PC-3 (cell line): ENCODE measurements at regions not wholly inside any gene's neighbourhood (a gene's known extent, or its start where the extent isn't known, plus 50 kb on each side); places are given as distances from the start of the nearest gene placed in this dataset.

Source experiments
- ATAC-seq: fragments of 200-7000 bp; cut with Tn5 transposase; 2 replicates; pipeline ENCODE4 v1.9.1; 2020; ENCODE audit warnings: mild to moderate bottlenecking, moderate library complexity
- BruUV-seq: library from RNA; stranded (reverse); fragments of 400-500 nt; replicated peaks from 2 replicates; lab custom pipeline; 2021; lab: Mats Ljungman, UMichigan
- CTCF ChIA-PET: fragments of 300-600 bp; sonication (Branson Sonifier 250); formaldehyde crosslinking; loops from one replicate; lab custom pipeline; 2022; ENCODE audit warnings: antibody characterized with exemption; lab: Charles Lee
- POLR2A ChIA-PET: fragments of 300-600 bp; sonication (Branson Sonifier 250); formaldehyde crosslinking; loops from one replicate; lab custom pipeline; 2022; ENCODE audit warnings: antibody characterized with exemption; ENCODE audit not compliant: unreplicated experiment; lab: Charles Lee
- DNase-seq: peaks from one replicate; pipeline ENCODE4 v3.0.0-alpha.2; 2015
- H2AFZ ChIP-seq: fragments of 300-600 bp; sonication (generic); 2 replicates; pipeline ENCODE4 v1.6.0; 2016; ENCODE audit warnings: antibody characterized with exemption, low read length
- H3F3A ChIP-seq: fragments of 300-600 bp; sonication (generic); one replicate; pipeline ENCODE4 v1.6.0; 2017; ENCODE audit warnings: antibody characterized with exemption, low read length, control low read depth, mild to moderate bottlenecking; ENCODE audit not compliant: unreplicated experiment
- H3K27ac ChIP-seq: fragments of 300-600 bp; sonication (generic); 2 replicates; pipeline ENCODE4 v1.5.1; 2016; ENCODE audit warnings: mild to moderate bottlenecking, low read length
- H3K27me3 ChIP-seq: fragments of 300-600 bp; sonication (generic); 2 replicates; pipeline ENCODE4 v1.6.1; 2016; ENCODE audit warnings: low read length, mixed read lengths
- H3K36me3 ChIP-seq: fragments of 300-600 bp; sonication (generic); 2 replicates; pipeline ENCODE4 v1.6.1; 2016; ENCODE audit warnings: low read depth, mixed run types, low read length, mixed read lengths
- H3K4me1 ChIP-seq: fragments of 300-600 bp; sonication (generic); 2 replicates; pipeline ENCODE4 v1.5.1; 2016; ENCODE audit warnings: low read length; ENCODE audit not compliant: insufficient read depth
- H3K4me2 ChIP-seq: fragments of 300-600 bp; sonication (generic); 2 replicates; pipeline ENCODE4 v1.6.0; 2016; ENCODE audit warnings: low read length
- H3K4me3 ChIP-seq: fragments of 300-600 bp; sonication (generic); 2 replicates; pipeline ENCODE4 v1.5.1; 2016; ENCODE audit warnings: mild to moderate bottlenecking, low read length, mixed read lengths
- H3K79me2 ChIP-seq: fragments of 300-600 bp; sonication (generic); 2 replicates; pipeline ENCODE4 v1.6.1; 2017; ENCODE audit warnings: low read length, mixed read lengths
- H3K9ac ChIP-seq: fragments of 300-600 bp; sonication (generic); 2 replicates; pipeline ENCODE4 v1.6.0; 2016; ENCODE audit warnings: mild to moderate bottlenecking, low read length
- H3K9me2 ChIP-seq: fragments of 300-600 bp; sonication (generic); replicated peaks from 2 replicates; pipeline ENCODE4 v1.6.1; 2016; ENCODE audit warnings: mixed run types, low read length, mixed read lengths
- H3K9me3 ChIP-seq: fragments of 300-600 bp; sonication (generic); 2 replicates; pipeline ENCODE4 v1.6.1; 2016; ENCODE audit warnings: low read length, mixed read lengths
- H4K20me1 ChIP-seq: fragments of 300-600 bp; sonication (generic); 2 replicates; pipeline ENCODE4 v1.6.1; 2016; ENCODE audit warnings: low read length, mixed read lengths
- CTCF ChIP-seq: fragments of 300-600 bp; sonication (generic); conservative IDR thresholded peaks from 2 replicates; pipeline ENCODE4 v1.5.1; 2017; ENCODE audit warnings: antibody characterized with exemption, low read depth, mild to moderate bottlenecking, low read length
- EZH2 ChIP-seq: fragments of 300-600 bp; sonication (generic); IDR thresholded peaks from one replicate; pipeline ENCODE4 v1.6.1; 2017; ENCODE audit warnings: antibody characterized with exemption, mild to moderate bottlenecking, low read length; ENCODE audit not compliant: unreplicated experiment
- EZH2phosphoT487 ChIP-seq: fragments of 300-600 bp; sonication (generic); IDR thresholded peaks from 2 replicates; pipeline ENCODE4 v1.6.1; 2018; ENCODE audit warnings: mild to moderate bottlenecking, antibody characterized with exemption, low read length, borderline replicate concordance
- intact Hi-C: fragments of 100-400 bp; cut with micrococcal nuclease; formaldehyde crosslinking; loops from 2 replicates; pipeline ENCODE4 v1.9.0; 2023

GRCh38 chr10:92757066-92757710 is 67.4 kb downstream of the HHEX start:
- no peaks in the 10 kb centered on the region for H3K9me2 ChIP-seq
- ChIA-PET CTCF (no interaction called here), POLR2A (interaction anchor here (0.5 to 1.0 kb wide), 4 partner anchors 26 to 67 kb away, joined by 3 to 4 read pairs (median 3); no protein-coding TSS in a partner anchor)
- no peak overlapping the region for H3K4me2 ChIP-seq
- H3K79me2 ChIP-seq = no peaks in the 10 kb centered on the region
- no peak overlapping the region for H3K4me3 ChIP-seq
- DNase-seq (peak; percentile 55), ATAC-seq (peak; percentile 75)
- H2AFZ ChIP-seq = no peak overlapping the region; the same call in 1 of the 2 replicates
- H3K9ac ChIP-seq = no peak overlapping the region
- no peaks in the 10 kb centered on the region for H4K20me1 ChIP-seq
- H3K27me3 ChIP-seq = no peaks in the 10 kb centered on the region
- intact Hi-C loops = no loop called here
- BruUV-seq = no TSS peak
- H3K9me3 ChIP-seq = no peaks in the 10 kb centered on the region
- no peaks in the 10 kb centered on the region for H3F3A ChIP-seq
- no peak for TF ChIP-seq EZH2
- no peak for TF ChIP-seq CTCF
- no peak for TF ChIP-seq EZH2phosphoT487
- peaks cover 16% of the 10 kb centered on the region for H3K4me1 ChIP-seq
- no peak overlapping the region for H3K27ac ChIP-seq
- no peaks in the 10 kb centered on the region for H3K36me3 ChIP-seq

GRCh38 chr10:92757711-92758104 is 68.0 kb downstream of the HHEX start:
- no peaks in the 10 kb centered on the region for H3K36me3 ChIP-seq
- TF ChIP-seq EZH2phosphoT487 (no peak), CTCF (no peak)
- no peak for DNase-seq
- H3K9ac ChIP-seq = no peak overlapping the region
- H3K9me2 ChIP-seq = no peaks in the 10 kb centered on the region
- no peak overlapping the region; the same call in 1 of the 2 replicates for H2AFZ ChIP-seq
- no peaks in the 10 kb centered on the region for H3K9me3 ChIP-seq
- intact Hi-C loops = no loop called here
- no peaks in the 10 kb centered on the region for H3K27me3 ChIP-seq
- H3K4me1 ChIP-seq = peaks cover 16% of the 10 kb centered on the region
- ChIA-PET CTCF (no interaction called here), POLR2A (interaction anchor here (0.5 kb wide), 1 partner anchor 68 kb away, joined by 3 read pairs; no protein-coding TSS in a partner anchor)
- H3F3A ChIP-seq = no peaks in the 10 kb centered on the region
- BruUV-seq = no TSS peak
- no peak overlapping the region for H3K27ac ChIP-seq
- ATAC-seq = no peak
- no peak overlapping the region for H3K4me3 ChIP-seq
- no peaks in the 10 kb centered on the region for H3K79me2 ChIP-seq
- no peak overlapping the region for H3K4me2 ChIP-seq
- no peaks in the 10 kb centered on the region for H4K20me1 ChIP-seq

GRCh38 chr10:92758594-92758993 is 68.8 kb downstream of the HHEX start:
- POLR2A ChIA-PET = no interaction called here
- no peak overlapping the region for H3K9ac ChIP-seq
- H3K4me1 ChIP-seq = peaks cover 16% of the 10 kb centered on the region
- no peaks in the 10 kb centered on the region for H4K20me1 ChIP-seq
- ATAC-seq = no peak
- BruUV-seq = no TSS peak
- intact Hi-C loops = no loop called here
- no peaks in the 10 kb centered on the region for H3F3A ChIP-seq
- H3K79me2 ChIP-seq = no peaks in the 10 kb centered on the region
- no peak overlapping the region for H3K27ac ChIP-seq
- H3K36me3 ChIP-seq = no peaks in the 10 kb centered on the region
- H3K27me3 ChIP-seq = no peaks in the 10 kb centered on the region
- no peak for TF ChIP-seq CTCF
- no peak overlapping the region for H2AFZ ChIP-seq
- H3K9me2 ChIP-seq = no peaks in the 10 kb centered on the region
- CTCF ChIA-PET = no interaction called here
- no peaks in the 10 kb centered on the region for H3K9me3 ChIP-seq
- H3K4me2 ChIP-seq = no peak overlapping the region
- H3K4me3 ChIP-seq = no peak overlapping the region
- no peak for DNase-seq
